ENCODE measurements at regions not wholly inside any gene's neighbourhood (a gene's known extent, or its start where the extent isn't known, plus 50 kb on each side); places are given as distances from the start of the nearest gene placed in this dataset.

GRCh38 chr13:44129418-44129817, 244.2 kb upstream of the SERP2 start:
- Mint-ChIP-seq H3K9me3 (peaks cover 2% of the 10 kb centered on the region), H3K27me3 (ENCODE audit: insufficient read depth) (peaks cover 10% of the 10 kb centered on the region), H3K4me1 (peaks cover 10% of the 10 kb centered on the region), H3K4me3 (no peak overlapping the region), H3K27ac (no peak overlapping the region), H3K36me3 (ENCODE audit: low read depth) (no peaks in the 10 kb centered on the region)
- H3K27me3 ChIP-seq (ENCODE audit: control insufficient read depth, insufficient read depth, low read length, poor library complexity, severe bottlenecking) = no peaks in the 10 kb centered on the region
- H3K4me3 ChIP-seq (ENCODE audit: low read length) = no peak overlapping the region
- peaks cover under 1% of the 10 kb centered on the region for H3K9me3 ChIP-seq (ENCODE audit: control insufficient read depth, low read length)
- H3K9ac ChIP-seq (ENCODE audit: extremely low read depth, low read length, poor library complexity, severe bottlenecking) = no peak overlapping the region
- H3K4me1 ChIP-seq (ENCODE audit: control insufficient read depth, insufficient read depth, low read length) = no peaks in the 10 kb centered on the region
- no peak for DNase-seq
- TF ChIP-seq CTCF (conservative IDR thresholded peaks at IDR 0.05) = no peak
- WGBS, 2 experiments (ENCODE audit: insufficient coverage in 1 of 2, insufficient read length in 1 of 2) = 80 to 85% methylated on average over 2 of the region's 2 CpGs
- H3K36me3 ChIP-seq (ENCODE audit: control insufficient read depth, insufficient read depth, low read length) = no peaks in the 10 kb centered on the region
- H3K27ac ChIP-seq (ENCODE audit: low read depth, low read length) = no peak overlapping the region

GRCh38 chr13:44131069-44131614, 242.5 kb upstream of the SERP2 start:
- H3K27me3 Mint-ChIP-seq (ENCODE audit: insufficient read depth) = peaks cover 8% of the 10 kb centered on the region
- 92 to 100% methylated on average over 1 to 5 of the region's 5 CpGs for WGBS, 2 experiments (ENCODE audit: insufficient coverage in 1 of 2, insufficient read length in 1 of 2)
- H3K27ac Mint-ChIP-seq = no peak overlapping the region
- Histone ChIP-seq H3K27ac (ENCODE audit: low read depth, low read length) (no peak overlapping the region), H3K9me3 (ENCODE audit: control insufficient read depth, low read length) (no peaks in the 10 kb centered on the region), H3K27me3 (ENCODE audit: control insufficient read depth, insufficient read depth, low read length, poor library complexity, severe bottlenecking) (no peaks in the 10 kb centered on the region), H3K36me3 (ENCODE audit: control insufficient read depth, insufficient read depth, low read length) (no peaks in the 10 kb centered on the region), H3K9ac (ENCODE audit: extremely low read depth, low read length, poor library complexity, severe bottlenecking) (no peak overlapping the region), H3K4me3 (ENCODE audit: low read length) (no peak overlapping the region), H3K4me1 (ENCODE audit: control insufficient read depth, insufficient read depth, low read length) (no peaks in the 10 kb centered on the region)
- DNase-seq = no peak
- H3K9me3 Mint-ChIP-seq = no peaks in the 10 kb centered on the region
- no peak overlapping the region for H3K4me3 Mint-ChIP-seq
- H3K36me3 Mint-ChIP-seq (ENCODE audit: low read depth) = no peaks in the 10 kb centered on the region
- TF ChIP-seq CTCF (conservative IDR thresholded peaks at IDR 0.05) = no peak
- peaks cover 19% of the 10 kb centered on the region for H3K4me1 Mint-ChIP-seq

GRCh38 chr13:44132710-44133109, 240.9 kb upstream of the SERP2 start:
- Histone ChIP-seq H3K9ac (ENCODE audit: extremely low read depth, low read length, poor library complexity, severe bottlenecking) (no peak overlapping the region), H3K27ac (ENCODE audit: low read depth, low read length) (no peak overlapping the region), H3K36me3 (ENCODE audit: control insufficient read depth, insufficient read depth, low read length) (no peaks in the 10 kb centered on the region), H3K4me1 (ENCODE audit: control insufficient read depth, insufficient read depth, low read length) (no peaks in the 10 kb centered on the region), H3K9me3 (ENCODE audit: control insufficient read depth, low read length) (no peaks in the 10 kb centered on the region), H3K4me3 (ENCODE audit: low read length) (no peak overlapping the region), H3K27me3 (ENCODE audit: control insufficient read depth, insufficient read depth, low read length, poor library complexity, severe bottlenecking) (no peaks in the 10 kb centered on the region)
- Mint-ChIP-seq H3K27ac (no peak overlapping the region), H3K4me1 (peaks cover 19% of the 10 kb centered on the region), H3K4me3 (no peak overlapping the region), H3K27me3 (ENCODE audit: insufficient read depth) (peaks cover 8% of the 10 kb centered on the region), H3K36me3 (ENCODE audit: low read depth) (no peaks in the 10 kb centered on the region), H3K9me3 (no peaks in the 10 kb centered on the region)
- no peak for TF ChIP-seq CTCF (conservative IDR thresholded peaks at IDR 0.05)
- WGBS, 2 experiments (ENCODE audit: insufficient coverage in 1 of 2, insufficient read length in 1 of 2) = 96 to 100% methylated on average over 3 to 6 of the region's 6 CpGs
- DNase-seq = no peak

All from endodermal cell (in vitro differentiated cells).